ENCODE measurements at regions not wholly inside any gene's neighbourhood (a gene's known extent, or its start where the extent isn't known, plus 50 kb on each side); places are given as distances from the start of the nearest gene placed in this dataset.

- no peak for TF ChIP-seq CTCF (IDR thresholded peaks at IDR 0.05; ENCODE audit: low read depth, low read length)
- no peak overlapping the region for H3K4me3 ChIP-seq (ENCODE audit: low read depth, low read length)
- in situ Hi-C loops (cut with HindIII; ENCODE audit: low sequenced_read_pairs): no loop called here
- DNase-seq (ENCODE audit: low read depth, low spot score): no peak
Measured at GRCh38 chr4:180950377-180950776, 1292.8 kb upstream of the TENM3 start.

- TF ChIP-seq CTCF (IDR thresholded peaks at IDR 0.05; ENCODE audit: low read depth, low read length): no peak
- no peak for DNase-seq (ENCODE audit: low read depth, low spot score)
- H3K4me3 ChIP-seq (ENCODE audit: low read depth, low read length): no peak overlapping the region
- in situ Hi-C loops (cut with HindIII; ENCODE audit: low sequenced_read_pairs): no loop called here
Measured at GRCh38 chr4:180951312-180951711, 1291.9 kb upstream of the TENM3 start.

GRCh38 chr4:180953572-180953971 lies 1289.6 kb upstream of the TENM3 start:
- no peak overlapping the region for H3K4me3 ChIP-seq (ENCODE audit: low read depth, low read length)
- DNase-seq (ENCODE audit: low read depth, low spot score): no peak
- in situ Hi-C loops (cut with HindIII; ENCODE audit: low sequenced_read_pairs): no loop called here
- peak; percentile 17 for TF ChIP-seq CTCF (IDR thresholded peaks at IDR 0.05; ENCODE audit: low read depth, low read length)

GRCh38 chr4:180960743-180961401 lies 1282.3 kb upstream of the TENM3 start:
- TF ChIP-seq CTCF (IDR thresholded peaks at IDR 0.05; ENCODE audit: low read depth, low read length): peak; percentile 13
- no peak overlapping the region for H3K4me3 ChIP-seq (ENCODE audit: low read depth, low read length)
- DNase-seq (ENCODE audit: low read depth, low spot score): no peak
- in situ Hi-C loops (cut with HindIII; ENCODE audit: low sequenced_read_pairs): no loop called here

GRCh38 chr4:180962268-180962667 lies 1280.9 kb upstream of the TENM3 start:
- TF ChIP-seq CTCF (IDR thresholded peaks at IDR 0.05; ENCODE audit: low read depth, low read length): no peak
- in situ Hi-C loops (cut with HindIII; ENCODE audit: low sequenced_read_pairs): no loop called here
- DNase-seq (ENCODE audit: low read depth, low spot score): no peak
- H3K4me3 ChIP-seq (ENCODE audit: low read depth, low read length): no peak overlapping the region

GRCh38 chr4:180966312-180966711 lies 1276.9 kb upstream of the TENM3 start:
- in situ Hi-C loops (cut with HindIII; ENCODE audit: low sequenced_read_pairs): no loop called here
- TF ChIP-seq CTCF (IDR thresholded peaks at IDR 0.05; ENCODE audit: low read depth, low read length): no peak
- no peak overlapping the region for H3K4me3 ChIP-seq (ENCODE audit: low read depth, low read length)
- no peak for DNase-seq (ENCODE audit: low read depth, low spot score)

Measured in astrocyte of the spinal cord (primary cell).